Liver (tissue), 3 donors: ENCODE measurements at regions not wholly inside any gene's neighbourhood (a gene's known extent, or its start where the extent isn't known, plus 50 kb on each side); places are given as distances from the start of the nearest gene placed in this dataset.

ENCODE experiments used
- ATF3 ChIP-seq: IDR thresholded peaks from 2 replicates; pipeline ENCODE4 v1.6.1; 2016; ENCODE audit warnings: antibody characterized with exemption
- CTCF ChIP-seq: fragments of 150-350 bp; IDR thresholded peaks from 2 replicates; pipeline ENCODE4 v1.5.1; 2017; ENCODE audit warnings: improper control_type of control experiment, low read depth, low read length; ENCODE audit not compliant: missing input control
- GABPA ChIP-seq, 2 donors: IDR thresholded peaks in 1 of 2; conservative IDR thresholded peaks in 1 of 2; 2 replicates each; pipeline ENCODE4 v1.6.1; 2016; ENCODE audit warnings: antibody characterized with exemption in 2 of 2, mild to moderate bottlenecking in 1 of 2, moderate library complexity in 1 of 2
- HNF4A ChIP-seq, 2 donors: conservative IDR thresholded peaks; 2 replicates each; pipeline ENCODE4 v1.6.1; 2016; ENCODE audit warnings: antibody characterized with exemption in 2 of 2, mild to moderate bottlenecking in 2 of 2
- HNF4G ChIP-seq: IDR thresholded peaks from 2 replicates; pipeline ENCODE4 v1.6.1; 2016; ENCODE audit warnings: antibody characterized with exemption
- JUND ChIP-seq, 2 donors: IDR thresholded peaks; 2 replicates each; pipeline ENCODE4 v1.6.1; 2016; ENCODE audit warnings: antibody characterized with exemption in 2 of 2
- MAX ChIP-seq: IDR thresholded peaks from 2 replicates; pipeline ENCODE4 v1.6.1; 2016; ENCODE audit warnings: antibody characterized with exemption
- RAD21 ChIP-seq, 2 donors: IDR thresholded peaks; 2 replicates each; pipeline ENCODE4 v1.6.1; 2016; ENCODE audit warnings: antibody characterized with exemption in 2 of 2, mild to moderate bottlenecking in 2 of 2
- REST ChIP-seq: IDR thresholded peaks from 2 replicates; pipeline ENCODE4 v1.6.1; 2016; ENCODE audit warnings: antibody characterized with exemption, mild to moderate bottlenecking
- SP1 ChIP-seq: IDR thresholded peaks from 2 replicates; pipeline ENCODE4 v1.6.1; 2018; ENCODE audit warnings: antibody characterized with exemption, mild to moderate bottlenecking
- TAF1 ChIP-seq: conservative IDR thresholded peaks from 2 replicates; pipeline ENCODE4 v1.6.1; 2016; ENCODE audit warnings: antibody characterized with exemption, mild to moderate bottlenecking
- YY1 ChIP-seq: IDR thresholded peaks from 2 replicates; pipeline ENCODE4 v1.6.1; 2016; ENCODE audit warnings: antibody characterized with exemption, mild to moderate bottlenecking
- ZBTB33 ChIP-seq: IDR thresholded peaks from 2 replicates; pipeline ENCODE4 v1.6.1; 2016; ENCODE audit warnings: antibody characterized with exemption
- donor health status: healthy.
- donor health status: healthy.

GRCh38 chr1:116290085-116290705, 82.8 kb upstream of the ATP1A1 start:
- TF ChIP-seq CTCF, result no peak
- no peak for TF ChIP-seq REST
- TF ChIP-seq HNF4G, result no peak
- no peak for TF ChIP-seq HNF4A (conservative IDR thresholded peaks at IDR 0.05)
- no peak for TF ChIP-seq ATF3
- TF ChIP-seq GABPA (IDR thresholded peaks at IDR 0.05 in 1 of 2, conservative IDR thresholded peaks at IDR 0.05 in 1 of 2), result no peak
- TF ChIP-seq SP1, result no peak
- TF ChIP-seq MAX, result no peak
- no peak for TF ChIP-seq RAD21 (IDR thresholded peaks at IDR 0.05)
- no peak for TF ChIP-seq ZBTB33
- TF ChIP-seq YY1, result no peak
- TF ChIP-seq JUND (IDR thresholded peaks at IDR 0.05), result no peak
- no peak for TF ChIP-seq TAF1
